Cardiac muscle cell (in vitro differentiated cells and primary cell): ENCODE measurements at regions not wholly inside any gene's neighbourhood (a gene's known extent, or its start where the extent isn't known, plus 50 kb on each side); places are given as distances from the start of the nearest gene placed in this dataset.
A peak's percentile ranks its signal among the peaks of the same experiment; 100 is the strongest.

Source experiments
- DNase-seq, 2 donors: peaks; one replicate each; pipeline versions ENCODE4 v3.0.0 to v3.0.0-alpha.2; 2010 to 2017; ENCODE audit warnings: low read depth in 1 of 2, low spot score in 1 of 2
- H3K27ac ChIP-seq: fragments of 200-600 bp; sonication (generic); 2 replicates; pipeline ENCODE4 v1.5.1; 2016
- H3K27me3 ChIP-seq: fragments of 200-600 bp; sonication (generic); 2 replicates; pipeline ENCODE4 v1.6.0; 2016; ENCODE audit warnings: control low read depth
- H3K36me3 ChIP-seq: fragments of 200-600 bp; sonication (generic); 2 replicates; pipeline ENCODE4 v1.5.1; 2016; ENCODE audit warnings: control low read depth
- H3K4me1 ChIP-seq: fragments of 200-600 bp; sonication (generic); 2 replicates; pipeline ENCODE4 v1.8.1; 2017; ENCODE audit warnings: low read depth, mild to moderate bottlenecking, mixed run types
- H3K4me3 ChIP-seq: fragments of 200-600 bp; sonication (generic); 2 replicates; pipeline ENCODE4 v1.5.1; 2016; ENCODE audit warnings: mild to moderate bottlenecking
- H3K9me3 ChIP-seq: fragments of 200-600 bp; sonication (generic); 2 replicates; pipeline ENCODE4 v1.5.1; 2017; ENCODE audit warnings: low read depth, mild to moderate bottlenecking, control low read depth
- TF ChIP-seq, protein P1 (sequence below): IDR thresholded peaks from 2 replicates; pipeline ENCODE4 v1.5.1; 2012; ENCODE audit warnings: low read depth, mild to moderate bottlenecking, low read length

DNA sequence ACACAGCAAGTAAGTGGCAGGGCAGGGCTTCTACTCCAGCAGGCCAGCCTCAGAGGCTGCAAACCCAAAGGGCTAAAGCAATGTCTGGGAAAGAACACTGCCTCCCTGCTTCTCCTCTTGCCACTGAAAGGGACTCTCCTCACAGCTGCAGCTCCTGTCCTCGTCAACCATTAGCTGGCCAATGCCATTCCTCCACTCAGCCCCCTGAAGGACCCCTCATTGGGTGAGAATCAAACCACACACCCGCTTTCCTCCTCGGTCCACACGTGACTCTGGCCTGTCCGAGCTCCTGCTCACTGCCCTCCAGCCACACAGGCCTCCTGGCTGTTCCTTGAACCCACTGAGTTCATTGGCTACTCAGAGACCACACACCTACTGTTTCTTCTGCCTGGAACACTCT is 253.7 kb upstream of the TLE3 start:
- no peak overlapping the region for H3K4me3 ChIP-seq
- no peaks in the 10 kb centered on the region for H3K36me3 ChIP-seq
- no peaks in the 10 kb centered on the region for H3K4me1 ChIP-seq
- TF ChIP-seq, protein P1, sequence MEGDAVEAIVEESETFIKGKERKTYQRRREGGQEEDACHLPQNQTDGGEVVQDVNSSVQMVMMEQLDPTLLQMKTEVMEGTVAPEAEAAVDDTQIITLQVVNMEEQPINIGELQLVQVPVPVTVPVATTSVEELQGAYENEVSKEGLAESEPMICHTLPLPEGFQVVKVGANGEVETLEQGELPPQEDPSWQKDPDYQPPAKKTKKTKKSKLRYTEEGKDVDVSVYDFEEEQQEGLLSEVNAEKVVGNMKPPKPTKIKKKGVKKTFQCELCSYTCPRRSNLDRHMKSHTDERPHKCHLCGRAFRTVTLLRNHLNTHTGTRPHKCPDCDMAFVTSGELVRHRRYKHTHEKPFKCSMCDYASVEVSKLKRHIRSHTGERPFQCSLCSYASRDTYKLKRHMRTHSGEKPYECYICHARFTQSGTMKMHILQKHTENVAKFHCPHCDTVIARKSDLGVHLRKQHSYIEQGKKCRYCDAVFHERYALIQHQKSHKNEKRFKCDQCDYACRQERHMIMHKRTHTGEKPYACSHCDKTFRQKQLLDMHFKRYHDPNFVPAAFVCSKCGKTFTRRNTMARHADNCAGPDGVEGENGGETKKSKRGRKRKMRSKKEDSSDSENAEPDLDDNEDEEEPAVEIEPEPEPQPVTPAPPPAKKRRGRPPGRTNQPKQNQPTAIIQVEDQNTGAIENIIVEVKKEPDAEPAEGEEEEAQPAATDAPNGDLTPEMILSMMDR: no peak
- H3K9me3 ChIP-seq: no peaks in the 10 kb centered on the region
- no peak overlapping the region for H3K27ac ChIP-seq
- peaks cover 43% of the 10 kb centered on the region for H3K27me3 ChIP-seq
- DNase-seq: no peak

DNA sequence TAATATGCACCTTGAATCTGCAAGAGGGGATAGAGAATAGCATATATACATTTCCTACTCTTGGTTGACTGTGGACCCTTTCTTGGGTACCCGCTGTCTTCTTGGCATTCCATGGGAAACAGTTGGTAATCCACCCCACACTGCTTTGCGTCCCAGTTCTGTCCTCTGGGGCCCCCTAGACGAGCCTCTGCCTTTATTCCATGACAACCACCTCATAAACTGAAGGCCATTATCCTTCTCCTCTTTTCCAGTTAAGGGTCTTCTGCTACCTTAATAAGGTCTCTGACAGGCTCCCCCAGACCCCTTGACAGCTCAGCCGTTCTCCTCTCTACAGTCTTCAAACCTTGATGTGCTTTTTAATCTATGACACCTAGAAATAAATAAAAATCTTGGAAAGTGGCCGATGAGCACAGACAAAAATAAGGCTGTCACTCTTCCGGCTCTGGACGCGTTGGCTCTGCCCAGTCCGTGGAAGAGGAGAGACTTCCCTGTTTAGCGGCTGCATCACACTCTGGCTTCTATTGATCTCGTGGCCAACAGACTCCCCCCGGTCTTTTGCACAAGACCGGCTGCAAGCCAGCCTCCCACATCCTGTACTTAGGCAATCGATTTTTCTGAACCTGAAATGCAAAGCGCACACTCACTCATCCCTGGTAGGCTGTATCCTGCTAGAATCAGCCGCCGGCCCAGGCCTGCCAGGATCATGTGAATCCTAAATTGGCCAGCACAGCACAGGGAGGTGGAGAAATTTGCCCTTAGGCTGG is 251.0 kb upstream of the TLE3 start:
- Histone ChIP-seq H3K27ac (no peak overlapping the region), H3K27me3 (peaks cover 32% of the 10 kb centered on the region), H3K4me3 (no peak overlapping the region), H3K4me1 (peaks cover 14% of the 10 kb centered on the region), H3K9me3 (no peaks in the 10 kb centered on the region), H3K36me3 (no peaks in the 10 kb centered on the region)
- peak in 1 of 2 donors; percentile 64 for DNase-seq
- TF ChIP-seq, protein P1: no peak

DNA sequence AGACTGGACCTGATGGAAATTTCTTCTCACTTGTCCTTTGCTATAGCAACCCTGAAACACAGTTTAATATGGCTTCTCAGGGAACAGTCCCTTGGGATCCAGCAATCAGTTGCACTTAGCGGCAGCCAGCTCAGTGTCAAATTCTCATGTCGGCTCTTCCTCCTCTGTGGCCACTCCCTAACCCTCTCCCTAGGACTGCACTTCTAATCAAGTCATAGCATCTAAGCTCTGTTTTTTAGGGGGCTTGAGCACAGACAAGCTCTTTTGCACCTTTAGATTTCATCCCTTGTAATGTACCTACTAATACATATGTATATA is 250.5 kb upstream of the TLE3 start:
- H3K27ac ChIP-seq: no peak overlapping the region
- TF ChIP-seq, protein P1: no peak
- peaks cover 28% of the 10 kb centered on the region for H3K27me3 ChIP-seq
- peak in 1 of 2 donors; percentile 36 for DNase-seq
- no peak overlapping the region for H3K4me3 ChIP-seq
- H3K4me1 ChIP-seq: peaks cover 19% of the 10 kb centered on the region
- H3K9me3 ChIP-seq: no peaks in the 10 kb centered on the region
- no peaks in the 10 kb centered on the region for H3K36me3 ChIP-seq

DNA sequence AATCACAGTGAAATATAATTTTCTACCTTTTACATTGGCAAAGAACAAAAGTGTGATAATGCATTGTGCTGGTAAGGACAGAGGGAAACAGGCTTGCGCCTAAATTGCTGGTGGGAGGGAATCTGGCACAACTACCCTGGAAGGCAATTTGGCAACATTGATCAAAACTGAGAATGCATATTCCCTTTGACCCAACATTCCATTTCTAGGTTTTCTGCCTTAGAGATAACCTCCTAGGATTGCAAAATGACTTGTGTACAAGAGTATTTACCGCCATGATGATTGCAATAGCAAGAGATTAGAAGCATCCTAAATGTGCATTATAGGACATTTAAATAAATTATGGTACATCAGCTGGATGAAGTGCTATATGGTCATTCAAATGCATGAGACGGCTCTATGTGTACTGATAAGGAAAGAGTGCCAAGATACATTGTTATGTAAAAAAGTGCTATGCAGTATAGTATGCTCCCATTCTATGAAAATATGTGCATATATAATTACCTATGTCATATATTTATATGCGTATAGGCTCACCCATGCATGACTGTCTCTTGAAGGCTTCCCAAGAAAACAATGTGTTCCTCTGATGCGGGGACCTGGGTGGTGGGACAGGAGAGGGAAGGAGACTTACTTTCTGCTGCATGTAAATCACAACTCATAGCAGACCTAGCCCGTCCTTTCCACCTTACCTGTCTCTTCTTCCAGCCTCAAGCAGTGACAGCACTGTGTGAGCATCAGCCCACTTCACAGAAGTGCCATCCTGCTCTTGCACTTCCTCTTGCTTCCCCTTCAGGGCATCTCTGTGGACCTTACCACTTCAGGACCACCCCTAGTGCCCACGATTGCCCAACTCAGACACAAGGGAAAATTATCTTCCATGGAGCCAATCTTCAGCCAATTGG is 249.9 kb upstream of the TLE3 start:
- DNase-seq: no peak
- no peak overlapping the region for H3K4me3 ChIP-seq
- H3K36me3 ChIP-seq: no peaks in the 10 kb centered on the region
- peaks cover 23% of the 10 kb centered on the region for H3K27me3 ChIP-seq
- TF ChIP-seq, protein P1: no peak
- H3K27ac ChIP-seq: no peak overlapping the region
- H3K4me1 ChIP-seq: peaks cover 19% of the 10 kb centered on the region
- H3K9me3 ChIP-seq: no peaks in the 10 kb centered on the region

DNA sequence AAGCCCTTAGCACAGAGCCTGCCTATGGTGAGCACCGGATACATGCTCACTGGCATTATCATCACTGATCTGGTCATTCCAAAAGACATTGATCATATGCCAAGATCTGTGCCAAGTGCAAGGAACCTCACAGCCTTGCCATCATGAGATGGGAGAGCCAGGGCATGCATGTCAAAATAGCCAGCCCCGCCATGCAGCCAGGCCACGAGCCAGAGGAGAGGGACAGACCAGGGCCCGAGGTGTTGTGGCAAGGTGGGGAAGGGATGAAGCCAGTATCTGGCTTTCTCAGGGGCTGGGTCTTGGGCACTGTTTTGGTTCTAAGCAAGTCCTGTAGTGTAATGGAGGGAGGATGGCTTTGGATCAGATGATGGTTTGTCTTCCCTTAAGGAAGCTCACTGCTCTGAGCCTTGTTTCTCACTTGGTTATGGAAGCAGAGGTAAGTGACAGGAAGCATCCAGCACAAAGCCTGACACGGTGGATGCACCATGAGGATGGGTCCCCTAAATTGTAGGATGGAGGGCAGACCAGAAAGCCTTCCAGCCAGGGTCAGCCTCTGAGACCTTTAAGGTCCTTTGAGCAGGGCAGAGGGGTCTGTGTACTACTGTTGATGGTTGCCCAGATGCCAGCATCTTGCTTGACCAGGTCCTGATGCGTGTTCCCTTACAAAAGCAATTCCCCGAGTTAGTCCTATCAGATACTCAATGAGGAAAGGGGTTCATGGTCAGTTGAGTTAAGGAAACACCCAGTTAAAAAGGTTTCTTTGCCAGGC is 247.7 kb upstream of the TLE3 start:
- DNase-seq: no peak
- no peaks in the 10 kb centered on the region for H3K9me3 ChIP-seq
- H3K27me3 ChIP-seq: peaks cover 12% of the 10 kb centered on the region
- H3K4me3 ChIP-seq: no peak overlapping the region
- H3K36me3 ChIP-seq: no peaks in the 10 kb centered on the region
- H3K27ac ChIP-seq: no peak overlapping the region
- TF ChIP-seq, protein P1: no peak
- peaks cover 19% of the 10 kb centered on the region for H3K4me1 ChIP-seq
